ENCODE measurements at regions not wholly inside any gene's neighbourhood (a gene's known extent, or its start where the extent isn't known, plus 50 kb on each side); places are given as distances from the start of the nearest gene placed in this dataset.

- Histone ChIP-seq H3K36me3 (no peaks in the 10 kb centered on the region), H3K4me1 (no peaks in the 10 kb centered on the region), H2AFZ (replicated peaks) (no peak overlapping the region), H3K4me2 (no peak overlapping the region), H3K9me3 (ENCODE audit: low read depth) (no peaks in the 10 kb centered on the region), H3K27ac (no peak overlapping the region), H3K79me2 (ENCODE audit: low read depth) (no peaks in the 10 kb centered on the region), H3K4me3 (no peak overlapping the region), H3K9ac (no peak overlapping the region), H4K20me1 (ENCODE audit: low read depth) (no peaks in the 10 kb centered on the region), H3K27me3 (no peaks in the 10 kb centered on the region), H3F3A (ENCODE audit: low read depth) (no peaks in the 10 kb centered on the region)
- H3K4me1 Mint-ChIP-seq, result no peaks in the 10 kb centered on the region
- no peaks in the 10 kb centered on the region for H3K27me3 Mint-ChIP-seq (ENCODE audit: insufficient read depth, low read depth)
- no peaks in the 10 kb centered on the region for H3K36me3 Mint-ChIP-seq
- H3K27ac Mint-ChIP-seq, result no peak overlapping the region
- TF ChIP-seq EZH2 (IDR thresholded peaks at IDR 0.05) (no peak), CTCF (IDR thresholded peaks at IDR 0.05) (no peak), EZH2phosphoT487 (IDR thresholded peaks at IDR 0.05) (no peak)
- no peaks in the 10 kb centered on the region for H3K9me3 Mint-ChIP-seq
- H3K4me3 Mint-ChIP-seq, result no peak overlapping the region
- DNase-seq (ENCODE audit: low spot score), result no peak
These were observed 375.1 kb upstream of the DPH6 start for GRCh38 chr15:35921046-35921445.

- Mint-ChIP-seq H3K27ac (no peak overlapping the region), H3K27me3 (ENCODE audit: insufficient read depth, low read depth) (no peaks in the 10 kb centered on the region), H3K4me1 (no peaks in the 10 kb centered on the region), H3K9me3 (no peaks in the 10 kb centered on the region), H3K36me3 (no peaks in the 10 kb centered on the region), H3K4me3 (no peak overlapping the region)
- Histone ChIP-seq H3K36me3 (no peaks in the 10 kb centered on the region), H2AFZ (replicated peaks) (no peak overlapping the region), H3K4me1 (no peaks in the 10 kb centered on the region), H3K4me3 (no peak overlapping the region), H3K9ac (no peak overlapping the region), H3K9me3 (ENCODE audit: low read depth) (no peaks in the 10 kb centered on the region), H3K79me2 (ENCODE audit: low read depth) (no peaks in the 10 kb centered on the region), H3F3A (ENCODE audit: low read depth) (no peaks in the 10 kb centered on the region), H3K27me3 (no peaks in the 10 kb centered on the region), H3K4me2 (no peak overlapping the region), H3K27ac (no peak overlapping the region), H4K20me1 (ENCODE audit: low read depth) (no peaks in the 10 kb centered on the region)
- TF ChIP-seq EZH2 (IDR thresholded peaks at IDR 0.05) (no peak), EZH2phosphoT487 (IDR thresholded peaks at IDR 0.05) (no peak), CTCF (IDR thresholded peaks at IDR 0.05) (no peak)
- no peak for DNase-seq (ENCODE audit: low spot score)
These were observed 379.5 kb upstream of the DPH6 start for GRCh38 chr15:35925275-35926006.

- Histone ChIP-seq H4K20me1 (ENCODE audit: low read depth) (no peaks in the 10 kb centered on the region), H3K9me3 (ENCODE audit: low read depth) (no peaks in the 10 kb centered on the region), H2AFZ (replicated peaks) (no peak overlapping the region), H3K9ac (no peak overlapping the region), H3K79me2 (ENCODE audit: low read depth) (no peaks in the 10 kb centered on the region), H3F3A (ENCODE audit: low read depth) (no peaks in the 10 kb centered on the region), H3K4me3 (no peak overlapping the region), H3K4me1 (no peaks in the 10 kb centered on the region), H3K36me3 (no peaks in the 10 kb centered on the region), H3K27ac (no peak overlapping the region), H3K27me3 (no peaks in the 10 kb centered on the region), H3K4me2 (no peak overlapping the region)
- H3K36me3 Mint-ChIP-seq, result no peaks in the 10 kb centered on the region
- no peak for TF ChIP-seq EZH2 (IDR thresholded peaks at IDR 0.05)
- TF ChIP-seq CTCF (IDR thresholded peaks at IDR 0.05), result no peak
- TF ChIP-seq EZH2phosphoT487 (IDR thresholded peaks at IDR 0.05), result no peak
- H3K4me3 Mint-ChIP-seq, result no peak overlapping the region
- no peak overlapping the region for H3K27ac Mint-ChIP-seq
- no peaks in the 10 kb centered on the region for H3K27me3 Mint-ChIP-seq (ENCODE audit: insufficient read depth, low read depth)
- DNase-seq (ENCODE audit: low spot score), result no peak
- no peaks in the 10 kb centered on the region for H3K9me3 Mint-ChIP-seq
- H3K4me1 Mint-ChIP-seq, result no peaks in the 10 kb centered on the region
These were observed 380.0 kb upstream of the DPH6 start for GRCh38 chr15:35926007-35926380.

Data from neural progenitor cell (in vitro differentiated cells).